ENCODE measurements at regions not wholly inside any gene's neighbourhood (a gene's known extent, or its start where the extent isn't known, plus 50 kb on each side); places are given as distances from the start of the nearest gene placed in this dataset.

DNA sequence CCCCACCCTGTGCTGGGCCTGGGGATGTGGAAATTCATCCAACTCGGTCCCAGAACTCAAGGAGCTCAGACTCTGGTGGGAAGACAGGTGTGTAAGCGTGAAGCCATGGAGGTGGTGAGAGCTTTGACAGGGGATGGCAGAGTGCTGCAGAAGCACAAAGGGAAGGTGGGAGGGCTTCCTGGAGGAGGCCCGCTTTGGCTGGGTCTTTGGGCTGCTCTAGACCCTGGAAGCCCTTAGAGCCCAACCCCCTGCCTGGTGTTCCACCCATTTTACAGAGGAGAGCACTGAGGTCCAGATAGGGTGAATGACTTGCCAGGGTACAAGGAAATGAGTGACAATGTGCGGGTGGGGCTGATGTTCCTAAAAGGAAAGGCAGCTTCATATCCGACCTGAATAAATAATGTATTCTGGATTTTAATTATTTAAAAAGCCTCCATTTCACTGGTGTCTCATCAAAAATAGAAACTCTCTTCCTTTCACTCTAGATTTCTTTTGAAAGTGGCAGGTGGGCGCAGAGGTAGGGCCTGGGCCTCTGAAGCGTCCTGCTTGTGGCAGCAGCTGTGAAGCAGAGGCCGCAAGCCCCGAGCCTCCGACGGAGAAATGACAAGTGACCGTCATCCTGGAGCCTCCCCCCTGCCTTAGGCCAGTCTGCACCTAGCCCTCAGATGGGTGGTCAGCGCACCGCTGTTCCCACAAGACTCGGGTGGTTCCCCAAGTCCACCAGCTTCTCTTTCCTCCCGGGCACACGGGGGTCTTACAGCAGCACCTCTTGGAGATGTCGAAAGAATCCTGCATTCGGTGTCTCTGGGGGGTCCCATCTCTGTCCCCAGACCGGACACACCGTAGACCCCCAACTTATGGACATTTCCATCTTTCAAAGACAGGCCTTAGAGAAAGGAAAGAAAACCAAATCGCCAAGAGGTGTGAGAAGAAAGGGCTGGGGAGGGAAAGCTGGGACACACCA lies 71.0 kb upstream of the TAF1B start:
- DNase-seq (ENCODE audit: low read depth): no peak

DNA sequence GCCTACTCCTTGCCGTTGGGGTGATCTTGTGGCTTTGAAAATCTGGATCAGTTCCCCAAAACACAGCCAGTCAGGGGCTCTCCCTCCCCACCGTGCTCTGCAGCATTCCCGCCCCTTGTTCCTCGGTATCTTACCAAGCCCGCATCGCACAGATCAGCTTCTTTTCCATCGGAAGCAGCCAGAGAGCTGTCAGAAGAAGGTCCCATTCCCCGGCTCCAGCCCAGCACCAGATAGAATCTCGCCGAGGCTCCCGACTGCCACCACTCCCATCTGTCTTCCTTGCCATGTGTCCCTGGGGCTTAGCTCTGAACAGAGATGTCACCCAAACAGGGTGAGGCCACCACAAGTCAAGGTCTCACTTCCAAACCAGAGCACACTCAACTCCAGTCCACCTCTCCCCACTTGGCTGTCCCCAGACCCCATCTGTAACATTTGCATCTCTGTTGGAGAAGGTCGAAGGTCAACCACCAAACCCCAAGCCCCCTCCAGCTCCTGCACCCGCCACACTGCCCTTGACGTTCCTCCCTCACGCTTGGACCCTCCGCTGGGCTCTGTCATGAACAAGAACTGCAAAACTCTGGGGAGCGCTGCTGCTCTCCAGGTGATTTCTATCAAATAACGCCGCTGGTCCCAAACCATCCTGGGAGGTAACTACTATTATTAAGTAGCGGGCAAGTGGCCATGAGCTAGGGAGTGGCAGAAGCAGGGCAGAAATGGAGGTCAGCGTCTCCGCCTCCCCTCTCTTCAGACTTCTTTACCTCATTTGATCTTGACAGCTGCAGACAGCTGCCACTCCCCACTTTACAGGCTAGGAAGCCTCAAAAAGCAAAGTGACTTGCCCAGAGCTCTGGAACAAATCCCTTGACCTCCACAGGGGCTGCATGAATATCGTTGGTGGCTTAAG lies 70.0 kb upstream of the TAF1B start:
- DNase-seq (ENCODE audit: low read depth): no peak

DNA sequence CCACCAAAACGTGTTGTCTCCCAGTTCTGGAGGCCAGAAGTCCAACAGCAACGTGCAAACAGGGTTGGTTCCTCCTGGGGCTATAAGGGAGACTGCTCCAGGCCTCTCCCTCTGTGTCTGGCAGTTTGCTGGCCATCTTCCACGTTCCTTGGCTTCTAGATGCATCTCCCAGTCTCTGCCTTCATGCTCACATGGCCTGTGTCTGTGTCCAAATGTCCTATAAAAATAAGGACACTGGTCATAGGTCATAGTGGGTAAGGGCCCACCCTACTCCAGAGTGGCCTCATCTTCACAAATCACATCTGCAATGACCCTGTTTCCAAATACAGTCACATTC lies 69.4 kb upstream of the TAF1B start:
- peak; percentile 45 for DNase-seq (ENCODE audit: low read depth)

DNA sequence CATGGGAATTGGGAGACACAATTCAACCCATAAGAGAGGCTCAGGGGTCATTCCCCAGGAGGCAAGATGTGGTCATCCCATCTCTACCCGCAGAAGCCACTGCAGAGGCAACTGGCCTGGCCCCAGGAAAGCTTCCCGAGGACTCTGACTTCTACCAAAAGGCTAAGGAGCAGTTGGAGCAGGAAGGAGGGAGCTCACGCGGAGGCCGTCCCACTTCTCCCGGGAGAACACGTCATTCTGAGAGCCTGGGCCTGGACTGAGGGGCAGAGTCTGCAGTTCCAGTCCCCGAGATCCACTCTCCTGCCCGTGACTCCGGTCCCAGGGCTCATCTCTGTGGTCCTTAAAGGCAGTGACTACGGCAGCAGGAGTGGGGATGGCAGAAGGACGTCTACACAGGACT lies 69.0 kb upstream of the TAF1B start:
- peak; percentile 74 for DNase-seq (ENCODE audit: low read depth)

DNA sequence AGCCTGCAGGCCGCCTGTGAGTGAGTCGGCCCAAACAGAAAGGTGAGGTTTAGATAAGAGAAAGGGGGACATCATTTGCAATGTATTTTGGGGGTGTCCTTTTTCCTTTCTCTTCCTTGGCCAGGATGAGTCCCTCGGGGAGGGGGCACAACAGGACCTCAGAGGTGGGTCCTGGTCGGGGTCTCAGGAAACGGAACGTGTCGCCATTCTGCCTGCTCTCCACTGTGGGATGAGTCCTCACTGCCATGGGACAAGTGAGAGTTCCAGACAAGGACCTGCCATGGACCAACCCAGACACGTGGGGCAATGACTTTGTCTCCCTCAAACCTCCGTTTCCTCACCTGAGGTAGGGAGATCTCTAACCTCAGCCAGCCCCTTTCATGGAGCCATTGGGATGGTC lies 67.9 kb upstream of the TAF1B start:
- no peak for DNase-seq (ENCODE audit: low read depth)

DNA sequence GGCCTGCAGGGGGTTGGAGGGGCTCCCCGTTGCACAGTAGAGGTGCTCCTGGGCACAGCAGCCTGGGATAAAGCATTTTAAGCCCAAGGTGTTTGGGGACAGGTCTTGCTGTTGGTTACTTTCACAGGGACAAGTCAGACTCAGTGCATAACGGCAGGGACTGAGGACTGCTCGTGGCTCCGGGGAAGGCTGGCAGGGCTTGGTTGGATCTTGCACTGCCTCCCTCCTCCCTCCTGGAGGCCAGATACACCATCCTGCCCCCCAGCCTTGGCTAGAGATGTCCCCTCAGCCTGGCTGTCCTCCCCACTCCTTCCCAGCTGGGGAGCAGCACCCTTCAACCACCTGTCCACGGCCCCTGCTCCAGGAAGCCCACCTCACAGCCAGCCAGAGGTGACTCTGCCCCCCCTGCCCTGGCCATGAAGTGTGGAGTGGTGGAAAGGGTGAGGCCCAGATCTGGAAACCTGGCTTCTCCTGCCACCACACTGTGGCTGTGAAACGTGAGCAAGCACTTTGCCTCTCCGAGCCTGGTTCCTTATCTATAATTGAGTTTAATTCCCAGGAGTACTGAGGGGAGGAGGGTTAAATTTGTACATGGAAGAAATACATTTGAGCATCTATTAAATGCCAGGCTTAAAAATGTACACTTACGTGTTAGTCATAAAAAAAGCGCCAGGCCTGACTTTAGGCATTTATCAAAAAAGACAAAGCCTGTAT lies 67.1 kb upstream of the TAF1B start:
- DNase-seq (ENCODE audit: low read depth): no peak

DNA sequence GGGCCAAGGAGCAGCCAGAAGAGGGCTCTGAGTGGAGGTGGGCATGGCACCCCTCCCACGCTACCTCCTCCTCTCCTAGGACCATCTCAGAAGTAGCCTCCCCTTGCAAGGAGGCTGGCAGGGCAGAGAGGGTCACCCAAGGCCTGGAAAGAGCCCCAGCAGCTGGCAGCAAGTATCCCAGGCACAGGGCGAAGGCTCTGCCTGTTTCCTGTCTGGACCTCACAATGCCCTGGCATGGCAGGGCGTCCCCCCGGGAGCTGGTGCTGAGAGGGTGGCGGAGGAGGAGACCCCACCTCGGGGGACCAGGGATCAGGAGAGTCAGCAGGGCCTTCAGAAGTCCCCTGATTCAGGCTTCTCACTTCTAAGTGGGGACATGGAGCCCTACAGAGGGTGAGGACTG lies 66.2 kb upstream of the TAF1B start:
- no peak for DNase-seq (ENCODE audit: low read depth)

DNA sequence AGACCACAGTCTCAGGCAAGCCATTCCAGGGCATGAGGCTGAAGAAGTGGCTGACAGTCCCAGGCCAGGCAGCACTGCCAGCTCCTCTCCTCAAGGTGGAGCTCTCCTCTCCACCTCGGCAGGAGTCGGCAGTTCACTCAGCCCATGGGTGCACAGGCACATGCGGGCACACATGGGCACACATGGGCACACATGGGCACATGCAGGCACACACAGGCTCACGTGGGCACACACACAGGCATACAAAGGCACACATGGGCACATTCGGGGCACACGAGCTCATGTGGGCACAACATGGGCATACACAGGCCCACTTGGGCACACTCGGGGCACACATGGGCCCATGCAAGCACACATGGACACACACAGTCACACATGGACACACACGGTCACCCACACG lies 65.3 kb upstream of the TAF1B start:
- no peak for DNase-seq (ENCODE audit: low read depth)

DNA sequence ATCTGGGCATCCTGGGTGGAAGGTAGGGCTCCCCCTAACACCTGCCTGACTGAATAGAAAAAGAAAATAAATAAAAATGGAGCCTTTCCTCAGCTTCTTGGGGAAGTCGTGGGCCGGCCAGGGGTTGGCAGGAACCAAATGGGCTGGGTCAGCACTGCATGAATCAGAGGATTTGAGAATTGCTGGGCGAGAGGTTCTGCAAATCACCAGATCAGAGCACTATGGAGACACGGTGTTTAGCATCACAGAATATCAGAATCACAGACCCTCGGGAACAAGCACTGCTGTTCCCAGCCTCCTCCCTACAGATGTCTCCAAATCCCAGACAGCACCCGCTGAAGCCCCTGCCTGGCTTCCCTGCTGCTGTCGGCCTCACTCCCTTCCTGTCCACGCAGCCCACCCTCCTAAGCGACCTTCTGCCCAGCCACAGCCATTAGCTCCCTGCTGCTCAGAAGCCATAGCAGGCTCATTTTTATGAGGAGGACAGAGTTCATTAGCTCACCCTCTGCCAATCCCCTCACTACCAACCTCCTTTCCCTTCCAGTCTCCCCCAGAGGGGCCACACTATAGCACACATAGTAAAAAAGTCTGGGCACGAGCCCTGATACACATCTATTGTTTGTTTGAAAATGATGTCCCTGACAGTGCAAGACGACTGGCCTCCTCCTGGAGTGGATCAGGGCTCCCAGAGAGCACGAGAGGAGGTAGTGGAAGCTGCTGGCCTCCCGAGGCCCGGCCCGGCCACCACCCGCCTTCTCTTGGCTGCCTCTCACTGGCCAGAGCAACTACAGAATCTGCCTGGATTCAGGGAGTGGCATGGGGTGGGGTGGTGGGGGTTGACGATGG lies 64.6 kb upstream of the TAF1B start:
- DNase-seq (ENCODE audit: low read depth): no peak

DNA sequence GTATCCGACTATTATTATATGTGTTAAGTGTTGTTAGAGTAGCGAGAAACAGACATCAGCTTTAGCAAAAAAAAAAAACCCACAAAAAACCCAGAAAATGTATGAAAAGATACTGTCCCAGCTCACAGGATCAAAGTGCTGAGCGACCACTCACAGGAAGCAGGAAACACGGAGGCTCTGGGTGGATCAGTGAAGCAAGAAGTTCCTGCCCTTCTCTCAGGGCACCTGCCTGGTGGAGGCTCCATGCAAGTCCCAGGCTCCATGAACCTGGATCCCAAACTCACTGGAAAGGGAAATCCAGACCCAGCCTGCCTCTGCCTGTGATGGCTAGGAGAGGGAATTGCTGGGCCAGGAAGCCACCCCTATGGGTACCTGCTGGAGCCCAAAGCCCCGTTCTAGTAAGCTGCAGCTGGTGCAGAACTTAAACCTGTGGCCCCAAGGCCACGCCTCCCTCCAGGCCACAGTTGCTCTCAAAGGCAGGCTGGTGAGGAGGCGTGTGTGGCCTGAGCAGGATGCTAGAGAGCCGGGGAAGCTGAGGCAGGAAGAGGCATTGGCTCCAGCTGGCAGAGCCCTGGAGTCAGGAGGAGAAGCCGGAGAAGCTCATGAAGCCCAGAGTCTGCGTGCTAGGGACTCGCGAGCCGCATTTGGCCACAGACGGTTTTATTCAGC lies 63.5 kb upstream of the TAF1B start:
- DNase-seq (ENCODE audit: low read depth): no peak

DNA sequence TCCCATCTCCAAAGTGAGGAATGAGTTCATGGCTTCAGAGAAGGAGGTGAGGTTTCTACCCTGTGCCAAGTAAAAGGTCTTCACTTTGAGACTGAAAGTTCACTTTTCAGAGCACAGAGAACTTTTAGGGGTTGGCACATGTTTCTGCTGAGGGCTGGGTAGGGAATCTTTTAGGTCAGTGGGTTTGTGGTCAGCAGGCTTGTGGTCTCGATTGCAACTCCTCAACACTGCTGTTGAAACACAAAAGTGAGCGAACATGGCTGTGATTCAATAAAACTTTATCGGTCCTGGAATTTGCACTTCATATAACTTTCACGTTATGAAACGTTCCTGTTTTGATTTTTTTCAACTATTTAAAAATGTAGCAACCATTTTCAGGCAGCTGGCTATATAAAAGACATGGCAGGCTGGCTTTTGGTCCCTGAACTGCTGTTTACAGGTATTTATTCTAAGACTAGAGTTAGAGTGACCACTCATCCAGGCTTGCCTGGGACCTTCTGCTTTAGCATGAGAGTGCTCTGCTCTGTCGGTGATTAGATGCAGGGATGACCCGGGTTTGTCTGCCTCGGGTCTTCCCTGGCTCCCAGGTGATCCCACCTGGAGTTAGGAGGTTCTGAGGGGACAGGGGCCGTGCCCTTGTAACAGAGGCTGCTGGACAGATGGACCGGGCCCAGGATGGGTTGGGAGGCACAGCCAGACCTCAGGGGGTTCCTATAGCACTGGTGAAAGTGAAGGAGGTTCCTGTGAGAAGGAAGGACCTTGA lies 62.7 kb upstream of the TAF1B start:
- no peak for DNase-seq (ENCODE audit: low read depth)

DNA sequence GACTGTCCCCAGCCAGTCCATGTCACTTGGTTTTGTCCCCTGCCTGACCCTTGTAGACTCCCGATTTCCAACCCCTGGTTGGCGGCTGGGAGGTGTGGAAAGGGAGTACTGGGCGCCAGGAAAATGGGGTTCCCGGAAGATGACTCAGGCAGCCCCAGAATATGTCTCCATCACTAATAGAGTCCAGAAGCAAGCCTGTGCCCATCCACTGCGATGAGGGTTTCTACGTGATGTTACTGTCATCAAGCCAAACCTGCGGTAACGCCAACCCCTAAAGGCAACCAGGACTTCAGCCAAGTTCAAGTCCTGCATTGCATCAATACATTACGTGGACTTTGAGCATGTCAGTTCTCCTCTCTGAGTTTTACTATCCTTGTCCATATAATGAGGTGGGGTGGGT lies 62.0 kb upstream of the TAF1B start:
- peak; percentile 75 for DNase-seq (ENCODE audit: low read depth)

DNA sequence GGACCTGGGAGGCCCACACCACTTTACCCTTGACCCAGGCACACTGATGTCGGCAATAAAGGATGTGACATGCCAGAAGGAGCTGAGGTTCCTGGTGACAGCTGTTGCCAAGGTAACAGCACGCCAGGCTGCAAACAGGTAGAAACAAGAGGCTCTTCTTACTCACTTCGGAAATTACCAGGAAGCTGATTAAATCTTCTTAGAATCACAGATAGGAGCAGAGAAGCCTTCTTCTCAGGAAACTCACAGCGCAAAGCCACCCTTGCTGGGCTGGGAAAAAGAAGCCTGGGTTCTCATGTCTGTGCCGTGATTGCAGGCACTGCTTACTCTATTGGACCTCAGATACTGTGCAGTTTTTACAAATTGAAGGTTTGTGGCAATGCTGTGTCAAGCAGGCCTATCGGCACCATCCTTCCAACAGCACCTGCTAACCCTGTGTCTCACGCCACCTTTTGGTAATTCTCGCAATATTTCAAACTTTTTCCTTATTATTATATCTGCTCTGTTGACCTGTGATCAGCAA lies 61.0 kb upstream of the TAF1B start:
- no peak for DNase-seq (ENCODE audit: low read depth)

DNA sequence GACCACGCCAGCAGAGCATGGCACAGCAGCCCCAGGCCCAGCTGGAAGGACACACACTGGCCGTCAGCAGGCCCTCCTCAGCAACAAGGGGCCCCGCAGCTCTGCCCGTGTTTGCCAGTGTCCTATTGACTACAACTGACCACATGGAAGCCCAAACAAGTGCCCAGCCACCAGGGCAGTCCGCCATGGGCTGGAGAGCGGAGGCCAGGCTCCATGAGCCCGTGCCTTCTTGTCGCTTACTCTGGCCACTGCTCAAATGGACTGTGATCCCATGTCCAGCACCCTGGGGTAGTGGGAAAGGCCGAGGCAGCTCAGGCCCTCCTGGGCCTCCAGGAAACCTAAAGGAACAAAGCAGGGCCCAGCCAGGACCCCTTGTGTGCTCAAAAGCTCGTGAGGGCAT lies 53.9 kb upstream of the TAF1B start:
- DNase-seq (ENCODE audit: low read depth): no peak

DNA sequence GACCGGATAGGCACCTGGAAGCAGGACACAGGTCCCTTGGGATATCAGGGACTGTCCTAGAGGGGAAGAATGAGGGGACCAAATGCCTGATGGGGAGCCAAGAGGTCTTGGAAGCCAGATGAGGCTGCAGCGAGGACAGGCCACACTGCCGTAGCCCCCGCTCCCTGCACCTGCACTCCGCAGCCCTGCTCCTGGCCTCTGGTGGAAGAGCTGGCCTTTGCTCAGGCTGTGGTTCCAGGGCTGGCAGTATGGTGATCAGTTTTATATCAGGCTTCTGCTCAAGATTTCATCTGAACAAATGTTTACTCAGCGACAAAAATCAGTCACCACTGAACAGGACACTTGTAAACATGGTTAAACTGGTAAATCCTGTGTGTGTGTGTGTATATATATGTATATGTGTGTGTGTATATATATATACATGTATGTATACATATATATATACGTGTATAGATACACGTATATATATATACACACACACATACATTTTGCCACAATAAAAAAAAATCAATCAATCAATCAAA lies 52.5 kb upstream of the TAF1B start:
- DNase-seq (ENCODE audit: low read depth): no peak

DNA sequence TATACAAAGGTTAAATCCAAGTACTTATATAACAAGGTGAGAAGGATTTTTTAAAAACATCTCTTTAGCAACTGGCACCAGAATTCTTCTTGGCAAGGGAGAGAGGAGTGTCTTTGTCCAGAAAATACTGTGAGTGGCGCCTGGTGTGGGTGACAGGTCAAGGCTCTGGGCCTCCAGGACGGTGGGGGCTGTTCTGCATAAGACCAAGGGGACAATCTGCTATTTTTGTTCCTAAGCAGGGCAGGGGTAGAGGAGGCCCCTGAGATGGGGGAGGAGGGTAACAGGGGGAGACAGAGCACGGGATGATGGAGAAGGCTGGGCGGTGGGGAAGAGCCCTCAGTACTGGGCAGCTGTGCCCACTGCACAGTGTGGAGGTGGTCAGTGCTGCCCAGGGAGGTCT lies 51.6 kb upstream of the TAF1B start:
- no peak for DNase-seq (ENCODE audit: low read depth)

DNA sequence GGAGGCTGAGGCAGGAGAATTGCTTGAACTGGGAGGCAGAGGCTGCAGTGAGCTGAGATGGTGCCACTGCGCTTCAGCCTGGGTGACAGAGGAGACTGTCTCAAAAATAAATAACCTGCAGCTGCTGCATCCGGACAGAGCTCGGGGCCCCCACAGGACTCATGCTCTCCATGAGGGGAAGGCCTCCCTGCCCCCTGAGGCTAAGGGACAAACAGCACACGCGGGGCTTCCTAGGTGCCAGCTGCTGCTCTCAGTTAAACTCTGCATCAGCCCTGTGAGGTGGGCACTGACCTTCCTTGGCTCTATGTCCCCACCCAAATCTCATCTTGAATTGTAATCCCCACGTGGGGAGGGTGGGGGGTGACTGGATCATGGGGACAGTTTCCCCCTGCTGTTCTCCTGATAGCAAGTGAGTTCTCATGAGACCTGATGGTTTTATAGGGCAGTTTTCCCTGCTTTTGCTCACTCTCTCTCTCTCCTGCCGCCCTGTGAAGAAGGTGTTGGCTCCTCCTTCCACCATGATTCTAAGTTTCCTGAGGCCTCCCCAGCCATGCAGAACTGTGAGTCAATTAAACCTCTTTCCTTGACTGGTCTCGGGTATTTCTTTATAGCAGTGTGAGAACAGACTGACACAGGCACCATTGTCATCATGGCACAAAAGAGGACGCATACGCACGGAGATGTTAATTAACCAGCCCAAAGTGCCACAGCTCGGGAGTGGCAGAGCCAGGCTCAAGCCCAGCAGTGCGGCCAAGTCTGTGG lies 49.9 kb upstream of the TAF1B start:
- no peak for DNase-seq (ENCODE audit: low read depth)
